ENCODE measurements at regions not wholly inside any gene's neighbourhood (a gene's known extent, or its start where the extent isn't known, plus 50 kb on each side); places are given as distances from the start of the nearest gene placed in this dataset.

DNA sequence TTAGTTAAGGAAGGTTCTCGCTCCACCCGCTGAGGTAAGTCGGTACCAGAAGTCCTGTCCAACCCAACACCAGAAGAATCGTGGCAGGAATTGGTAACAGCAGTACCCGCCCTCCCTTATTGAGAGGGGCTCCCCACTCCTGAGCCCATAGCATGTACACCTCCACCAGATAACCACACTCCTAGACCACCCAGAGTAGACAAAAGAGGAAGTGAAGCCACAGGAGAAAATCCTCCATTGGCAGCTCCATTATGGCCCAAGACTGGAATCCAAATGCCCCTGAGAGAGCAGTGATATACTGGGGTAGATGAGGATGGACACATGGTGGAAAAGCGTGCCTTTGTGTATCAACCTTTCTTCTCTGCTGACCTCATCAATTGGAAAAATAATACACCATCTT, 106.1 kb upstream of the EPB41L4A start:
- Histone ChIP-seq H3K27me3 (no peaks in the 10 kb centered on the region), H3K4me3 (no peak overlapping the region), H3K4me1 (peaks cover 0 to 8% of the 10 kb centered on the region in 2 donors), H3K27ac (no peak overlapping the region), H3K9me3 (no peaks in the 10 kb centered on the region), H3K36me3 (no peaks in the 10 kb centered on the region)
- TF ChIP-seq, protein P1, sequence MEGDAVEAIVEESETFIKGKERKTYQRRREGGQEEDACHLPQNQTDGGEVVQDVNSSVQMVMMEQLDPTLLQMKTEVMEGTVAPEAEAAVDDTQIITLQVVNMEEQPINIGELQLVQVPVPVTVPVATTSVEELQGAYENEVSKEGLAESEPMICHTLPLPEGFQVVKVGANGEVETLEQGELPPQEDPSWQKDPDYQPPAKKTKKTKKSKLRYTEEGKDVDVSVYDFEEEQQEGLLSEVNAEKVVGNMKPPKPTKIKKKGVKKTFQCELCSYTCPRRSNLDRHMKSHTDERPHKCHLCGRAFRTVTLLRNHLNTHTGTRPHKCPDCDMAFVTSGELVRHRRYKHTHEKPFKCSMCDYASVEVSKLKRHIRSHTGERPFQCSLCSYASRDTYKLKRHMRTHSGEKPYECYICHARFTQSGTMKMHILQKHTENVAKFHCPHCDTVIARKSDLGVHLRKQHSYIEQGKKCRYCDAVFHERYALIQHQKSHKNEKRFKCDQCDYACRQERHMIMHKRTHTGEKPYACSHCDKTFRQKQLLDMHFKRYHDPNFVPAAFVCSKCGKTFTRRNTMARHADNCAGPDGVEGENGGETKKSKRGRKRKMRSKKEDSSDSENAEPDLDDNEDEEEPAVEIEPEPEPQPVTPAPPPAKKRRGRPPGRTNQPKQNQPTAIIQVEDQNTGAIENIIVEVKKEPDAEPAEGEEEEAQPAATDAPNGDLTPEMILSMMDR (IDR thresholded peaks at IDR 0.05) = no peak
- DNase-seq (no peak), ATAC-seq (no peak)
- intact Hi-C loops (cut with DNase I) = no loop called here

DNA sequence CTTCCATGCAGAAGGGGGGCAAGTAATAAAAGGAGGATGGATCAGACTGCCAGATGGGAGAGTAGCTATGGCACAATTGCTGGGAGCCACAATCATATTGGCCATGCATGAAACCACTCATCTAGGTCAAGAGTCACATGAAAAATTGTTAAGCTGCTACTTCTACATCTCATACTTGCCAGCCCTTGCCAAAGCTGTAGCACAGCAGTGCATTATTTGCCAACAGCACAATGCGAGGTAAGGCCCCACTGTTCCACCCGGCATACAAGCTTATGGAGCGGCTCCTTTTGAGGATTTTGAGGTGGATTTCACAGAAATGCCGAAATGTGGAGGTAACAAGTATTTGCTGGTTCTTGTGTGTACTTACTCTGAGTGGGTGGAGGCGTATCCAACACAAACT, 109.9 kb upstream of the EPB41L4A start:
- H3K4me1 ChIP-seq = peaks cover 0 to 8% of the 10 kb centered on the region in 2 donors
- peak in 1 of 4 donors; percentile 24 for DNase-seq

DNA sequence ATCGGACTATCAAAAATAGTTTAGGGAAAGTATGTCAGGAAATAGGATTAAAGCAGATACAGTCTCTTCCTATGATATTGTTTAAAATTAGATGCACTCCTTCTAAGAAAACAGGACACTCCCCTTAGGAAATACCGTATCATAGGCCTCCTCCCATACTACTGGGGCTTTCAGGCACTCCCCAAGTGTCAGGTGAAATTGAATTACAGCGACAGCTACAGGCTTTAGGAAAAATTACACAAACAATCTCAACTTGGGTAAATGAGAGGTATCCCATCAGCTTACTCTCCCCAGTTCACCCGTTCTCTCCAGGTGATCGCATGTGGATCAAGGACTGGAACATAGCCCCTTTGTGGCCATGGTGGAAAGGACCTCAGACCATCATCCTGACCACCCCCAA, 110.4 kb upstream of the EPB41L4A start:
- no peaks in the 10 kb centered on the region for H3K9me3 ChIP-seq
- ATAC-seq (peak; percentile 84), DNase-seq (peak in 1 of 4 donors; percentile 5)
- H3K36me3 ChIP-seq = no peaks in the 10 kb centered on the region
- H3K4me3 ChIP-seq = no peak overlapping the region
- no peak overlapping the region for H3K27ac ChIP-seq
- no peaks in the 10 kb centered on the region for H3K27me3 ChIP-seq
- intact Hi-C loops (cut with DNase I) = no loop called here
- TF ChIP-seq, protein P1 (IDR thresholded peaks at IDR 0.05) = peak in 1 of 2 donors; percentile 33
- peaks cover 0 to 8% of the 10 kb centered on the region in 2 donors for H3K4me1 ChIP-seq

More for the DNA sequence above, 109.9 kb upstream of the EPB41L4A start:
- peak; percentile 76 for ATAC-seq
- intact Hi-C loops (cut with DNase I) = no loop called here
- H3K27me3 ChIP-seq = no peaks in the 10 kb centered on the region
- H3K27ac ChIP-seq = no peak overlapping the region
- TF ChIP-seq, protein P1 (IDR thresholded peaks at IDR 0.05) = no peak
- no peaks in the 10 kb centered on the region for H3K36me3 ChIP-seq
- no peaks in the 10 kb centered on the region for H3K9me3 ChIP-seq
- no peak overlapping the region for H3K4me3 ChIP-seq

DNA sequence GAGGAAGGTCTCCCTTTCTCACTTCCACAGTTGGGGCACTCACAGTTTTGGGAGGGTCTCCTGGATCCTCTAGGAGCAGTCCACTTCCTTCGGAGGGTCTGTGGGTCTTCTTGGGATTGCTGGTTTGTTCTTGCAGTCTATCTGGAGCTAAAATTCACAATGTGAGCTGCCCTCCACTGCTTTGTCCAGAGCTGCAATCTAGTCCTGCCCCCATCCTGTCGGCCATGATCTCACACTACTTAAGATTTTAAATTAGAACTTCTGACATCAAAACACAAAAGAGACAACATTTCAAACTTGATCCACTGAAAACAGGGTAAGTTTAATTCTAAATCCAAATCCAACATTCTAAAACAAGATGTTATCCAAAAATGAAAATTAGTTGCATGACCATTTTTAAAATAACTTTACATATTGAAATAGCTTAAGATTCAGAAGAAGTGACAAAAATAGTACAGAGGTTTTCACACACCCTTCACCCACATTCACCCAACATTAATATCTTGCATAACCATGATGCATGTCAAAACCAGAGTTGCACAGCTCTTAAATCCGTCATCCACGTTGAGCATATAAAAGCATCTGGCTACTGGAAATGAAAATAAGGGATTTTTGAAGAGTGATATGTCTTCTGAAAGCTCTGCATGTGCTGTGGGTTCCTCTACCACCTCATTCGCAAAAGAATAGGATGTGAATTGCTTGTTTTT, 113.7 kb upstream of the EPB41L4A start:
- TF ChIP-seq, protein P1 (IDR thresholded peaks at IDR 0.05) = no peak
- ATAC-seq (no peak), DNase-seq (no peak)
- no peak overlapping the region for H3K4me3 ChIP-seq
- H3K9me3 ChIP-seq = no peaks in the 10 kb centered on the region
- H3K27ac ChIP-seq = no peak overlapping the region
- intact Hi-C loops (cut with DNase I) = no loop called here
- no peaks in the 10 kb centered on the region for H3K36me3 ChIP-seq
- peaks cover 0 to 8% of the 10 kb centered on the region in 2 donors for H3K4me1 ChIP-seq
- no peaks in the 10 kb centered on the region for H3K27me3 ChIP-seq

DNA sequence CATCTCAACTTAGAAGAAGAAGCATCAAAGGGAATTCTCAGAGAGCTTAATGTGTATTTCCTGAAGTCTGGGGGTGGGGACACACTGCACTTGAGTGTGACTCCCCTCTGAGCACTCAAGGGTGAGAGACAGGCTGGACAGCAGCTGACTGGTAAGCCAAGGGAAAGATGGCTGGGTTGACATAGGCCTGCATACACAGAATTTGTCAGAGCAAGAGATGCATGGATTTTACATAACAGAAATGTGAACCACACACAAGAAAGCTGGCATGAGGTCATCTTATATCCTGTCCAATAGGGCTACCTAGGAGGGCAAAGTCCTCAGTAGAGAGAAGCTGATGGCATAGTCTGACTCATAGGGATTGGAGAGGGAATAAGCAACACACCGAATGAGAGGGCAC, 114.3 kb upstream of the EPB41L4A start:
- TF ChIP-seq, protein P1 (IDR thresholded peaks at IDR 0.05) = no peak
- intact Hi-C loops (cut with DNase I) = no loop called here
- Histone ChIP-seq H3K36me3 (no peaks in the 10 kb centered on the region), H3K9me3 (no peaks in the 10 kb centered on the region), H3K4me3 (no peak overlapping the region), H3K4me1 (peaks cover 0 to 8% of the 10 kb centered on the region in 2 donors), H3K27ac (no peak overlapping the region), H3K27me3 (no peaks in the 10 kb centered on the region)
- ATAC-seq (peak; percentile 21), DNase-seq (no peak)

All from left lung (tissue), 4 donors.